ENCODE measurements at regions not wholly inside any gene's neighbourhood (a gene's known extent, or its start where the extent isn't known, plus 50 kb on each side); places are given as distances from the start of the nearest gene placed in this dataset.
A peak's percentile ranks its signal among the peaks of the same experiment; 100 is the strongest.
"Not testable (repeated sequence)": the region's sequence is repeated elsewhere in the genome, so short reads cannot be mapped to it uniquely, and the experiment has no call there.

GRCh38 chr10:57689596-57690297, 577.9 kb downstream of the IPMK start:
- DNase-seq (ENCODE audit: low spot score), result no peak

DNA sequence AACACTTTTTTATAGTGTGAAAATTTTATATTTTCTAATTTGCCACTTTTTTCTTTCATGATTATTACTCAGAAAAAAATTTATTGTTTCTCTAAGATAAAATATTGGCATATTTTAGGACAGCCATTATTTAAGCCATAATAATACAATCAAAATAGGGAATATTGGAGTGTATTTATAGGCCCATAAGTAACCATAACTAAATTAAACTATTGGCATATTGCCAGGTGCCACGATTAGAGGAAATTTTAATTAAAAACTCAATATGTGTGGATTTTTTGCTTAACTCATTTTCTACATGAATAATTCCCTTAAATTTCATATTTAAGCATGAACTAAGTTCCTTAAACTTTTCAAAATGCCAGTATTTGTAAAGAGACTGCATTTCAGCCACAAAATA, 587.8 kb downstream of the IPMK start:
- DNase-seq (ENCODE audit: low spot score), result no peak

DNA sequence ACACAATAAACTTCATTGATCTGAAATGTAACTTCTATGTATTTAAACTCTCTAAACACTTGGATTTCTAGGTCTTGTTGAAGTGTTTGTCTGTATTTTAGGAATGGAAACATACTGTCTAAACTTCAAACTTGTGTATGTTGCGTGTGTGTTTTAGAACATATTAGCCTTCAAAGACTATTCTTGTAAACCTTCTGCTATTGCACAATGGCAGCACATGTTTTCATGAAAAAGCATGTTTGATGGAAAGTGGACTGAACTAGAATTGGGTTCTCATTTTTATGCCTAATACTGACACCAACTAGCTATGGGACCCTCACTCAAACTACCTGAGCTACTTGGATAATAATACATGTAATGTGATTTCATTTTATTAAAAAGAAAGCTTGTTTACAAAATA, 592.6 kb downstream of the IPMK start:
- no peak for DNase-seq (ENCODE audit: low spot score)

GRCh38 chr10:57673446-57673960, 594.2 kb downstream of the IPMK start:
- no peak for DNase-seq (ENCODE audit: low spot score)

DNA sequence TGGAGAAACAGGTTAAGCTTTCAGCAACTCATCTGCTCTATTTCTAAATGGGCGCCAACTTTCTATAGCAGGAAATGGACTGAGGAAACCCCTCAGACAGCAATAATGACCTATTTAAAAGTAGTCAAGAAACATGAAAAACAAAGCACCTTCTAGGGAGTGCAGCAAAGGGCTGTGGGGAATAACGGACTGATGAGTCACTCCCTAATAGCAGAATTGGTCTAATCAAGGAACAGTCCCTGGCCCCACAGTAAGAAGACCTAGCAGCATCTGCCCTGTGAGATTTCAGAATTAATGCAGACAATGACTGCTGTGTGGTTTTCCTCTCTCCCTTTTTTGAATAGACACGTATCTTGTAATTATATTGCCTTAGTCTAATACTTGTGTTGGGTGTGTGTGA, 602.9 kb downstream of the IPMK start:
- DNase-seq (ENCODE audit: low spot score), result no peak

- no peak for DNase-seq (ENCODE audit: low spot score)
Observed at GRCh38 chr10:57663401-57663800, 604.3 kb downstream of the IPMK start.

DNA sequence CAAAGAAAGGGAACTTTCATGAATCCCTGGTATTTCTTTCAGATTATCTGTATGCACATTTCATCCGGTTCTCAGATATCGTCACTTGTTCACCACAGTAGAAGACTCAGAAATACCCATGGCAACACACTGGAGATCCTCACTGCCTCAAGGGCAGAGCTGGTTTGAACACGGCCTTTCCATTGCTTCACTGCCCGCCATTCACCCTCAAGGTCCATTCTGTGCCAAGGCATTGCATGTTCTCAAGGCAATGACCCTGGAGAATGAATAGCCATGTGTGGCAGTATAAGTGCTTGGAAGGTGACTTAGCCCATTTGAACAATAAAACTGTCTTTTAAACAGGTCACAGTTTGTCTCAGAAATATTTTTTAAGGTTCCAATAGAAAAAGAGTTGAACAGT, 606.5 kb downstream of the IPMK start:
- DNase-seq (ENCODE audit: low spot score), result no peak

- DNase-seq (ENCODE audit: low spot score), result peak; percentile 30
Observed at GRCh38 chr10:57657164-57657765, 610.4 kb downstream of the IPMK start.

GRCh38 chr10:57654856-57655255, 612.8 kb downstream of the IPMK start:
- no peak for DNase-seq (ENCODE audit: low spot score)

DNA sequence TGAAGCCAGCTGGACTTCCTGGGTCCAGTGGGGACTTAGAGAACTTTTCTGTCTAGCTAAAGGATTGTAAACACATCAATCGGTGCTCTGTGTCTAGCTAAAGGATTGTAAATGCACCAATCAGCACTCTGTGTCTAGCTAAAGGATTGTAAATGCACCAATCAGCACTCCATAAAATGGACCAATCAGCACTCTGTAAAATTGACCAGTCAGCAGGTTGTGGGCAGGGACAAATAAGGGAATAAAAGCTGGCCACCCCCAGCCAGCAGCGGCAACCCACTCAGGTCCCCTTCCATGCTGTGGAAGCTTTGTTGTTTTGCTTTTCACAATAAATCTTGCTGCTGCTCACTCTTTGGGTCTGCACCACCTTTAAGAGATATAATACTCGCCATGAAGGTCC, 622.6 kb downstream of the IPMK start:
- not testable (repeated sequence) for DNase-seq (ENCODE audit: low spot score)

DNA sequence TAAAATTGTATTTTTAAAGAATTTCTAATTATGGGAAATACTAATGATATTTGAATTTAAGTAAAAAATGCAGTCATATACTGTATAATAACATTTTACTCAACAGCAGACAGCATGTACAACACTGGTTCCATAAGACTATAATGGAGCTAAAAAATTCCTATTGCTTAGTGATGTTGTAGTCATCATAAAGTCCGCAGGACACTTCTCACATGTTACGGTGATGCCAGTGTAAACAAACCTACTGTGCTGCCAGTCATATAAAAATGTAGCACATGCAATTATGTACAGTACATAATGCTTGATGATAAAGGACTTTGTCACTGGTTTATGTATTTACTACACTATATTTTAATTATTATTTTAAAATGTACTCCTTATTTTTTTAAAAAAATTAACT, 629.3 kb downstream of the IPMK start:
- DNase-seq (ENCODE audit: low spot score), result no peak

GRCh38 chr10:57628592-57629284, 639.0 kb downstream of the IPMK start:
- DNase-seq (ENCODE audit: low spot score), result no peak

- DNase-seq (ENCODE audit: low spot score), result no peak
Observed at GRCh38 chr10:57627642-57628178, 640.0 kb downstream of the IPMK start.

- no peak for DNase-seq (ENCODE audit: low spot score)
Observed at GRCh38 chr10:57624856-57625592, 642.7 kb downstream of the IPMK start.

- no peak for DNase-seq (ENCODE audit: low spot score)
Observed at GRCh38 chr10:57624066-57624465, 643.6 kb downstream of the IPMK start.

- no peak for DNase-seq (ENCODE audit: low spot score)
Observed at GRCh38 chr10:57621466-57621865, 646.2 kb downstream of the IPMK start.

- no peak for DNase-seq (ENCODE audit: low spot score)
Observed at GRCh38 chr10:57605948-57606485, 661.7 kb downstream of the IPMK start.

DNA sequence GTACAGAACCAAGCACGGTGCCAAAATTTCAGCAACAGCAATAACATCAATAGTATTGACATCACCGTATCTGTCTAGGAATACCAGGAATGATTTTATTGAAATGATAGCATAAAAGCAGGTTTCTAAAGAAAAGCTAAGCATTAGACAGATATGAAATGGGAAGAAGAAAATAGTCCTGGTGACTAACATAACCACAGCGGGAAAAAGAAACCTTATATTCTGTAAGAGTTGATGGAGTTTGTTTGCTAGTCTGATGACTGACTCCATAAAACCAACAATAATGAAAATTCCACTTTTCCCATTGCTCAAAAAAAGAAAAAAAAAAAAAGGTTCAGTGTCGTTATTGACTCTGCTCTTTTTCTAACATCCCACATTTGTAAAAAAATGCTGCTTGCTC, 668.3 kb downstream of the IPMK start:
- DNase-seq (ENCODE audit: low spot score), result no peak

GRCh38 chr10:57593983-57594573, 673.6 kb downstream of the IPMK start:
- no peak for DNase-seq (ENCODE audit: low spot score)

GRCh38 chr10:57579926-57580325, 687.8 kb downstream of the IPMK start:
- peak; percentile 7 for DNase-seq (ENCODE audit: low spot score)

GRCh38 chr10:57562211-57562610, 705.5 kb downstream of the IPMK start:
- no peak for DNase-seq (ENCODE audit: low spot score)

DNA sequence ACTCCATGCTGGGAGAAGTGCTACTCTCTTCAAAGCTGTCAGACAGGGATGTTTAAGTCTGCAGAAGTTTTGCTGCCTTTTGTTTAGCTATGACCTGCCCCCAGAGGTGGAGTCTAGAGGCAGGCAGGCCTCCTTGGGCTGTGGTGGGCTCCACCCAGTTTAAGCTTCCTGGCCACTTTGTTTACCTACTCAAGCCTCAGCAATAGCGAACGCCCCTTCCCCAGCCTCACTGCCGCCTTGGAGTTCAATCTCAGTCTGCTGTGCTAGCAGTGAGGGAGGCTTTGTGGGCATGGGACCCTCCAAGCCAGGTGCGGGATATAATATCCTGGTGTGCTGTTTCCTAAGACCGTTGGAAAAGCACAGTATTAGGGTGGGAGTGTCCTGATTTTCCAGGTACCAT, 715.9 kb downstream of the IPMK start:
- not testable (repeated sequence) for DNase-seq (ENCODE audit: low spot score)
